Spleen (tissue), 7 donors: ENCODE measurements at regions not wholly inside any gene's neighbourhood (a gene's known extent, or its start where the extent isn't known, plus 50 kb on each side); places are given as distances from the start of the nearest gene placed in this dataset.

ENCODE experiments used
- CTCF ChIP-seq, 11 experiments: fragments of 200-600 bp in 7 of 11; fragments of 450-650 bp in 4 of 11; sonication (generic) in 4 of 11; IDR thresholded peaks in 8 of 11; conservative IDR thresholded peaks in 3 of 11; 1 replicate in 7 of 11; 2 replicates in 4 of 11; pipeline versions ENCODE4 v1.4.0 to v1.8.0; 2016 to 2021; ENCODE audit warnings: antibody characterized with exemption in 11 of 11, inconsistent platforms in 4 of 11, mild to moderate bottlenecking in 1 of 11
- POLR2A ChIP-seq, 3 donors: fragments of 450-650 bp; IDR thresholded peaks; one replicate each; pipeline ENCODE4 v1.5.1; 2017; ENCODE audit warnings: antibody characterized with exemption in 3 of 3, mild to moderate bottlenecking in 1 of 3
- POLR2AphosphoS5 ChIP-seq, 3 donors: sonication (generic); formaldehyde crosslinking; IDR thresholded peaks; one replicate each; pipeline ENCODE4 v1.5.1; 2017; ENCODE audit warnings: antibody characterized with exemption in 3 of 3
- donor health status: DM: no; HTN: no; CAD: no; lungs with moderate emphysema.
- donor health status: DM: no; HTN: no; CAD: no.
- donor health status: DM: no; HTN: no; CAD: no.

- TF ChIP-seq POLR2AphosphoS5 (IDR thresholded peaks at IDR 0.05) (no peak), CTCF (IDR thresholded peaks at IDR 0.05 in 8 of 11, conservative IDR thresholded peaks at IDR 0.05 in 3 of 11) (no peak), POLR2A (IDR thresholded peaks at IDR 0.05) (no peak)
Observed at GRCh38 chr6:15898693-15899092, 230.2 kb upstream of the MYLIP start.
